ENCODE measurements at regions not wholly inside any gene's neighbourhood (a gene's known extent, or its start where the extent isn't known, plus 50 kb on each side); places are given as distances from the start of the nearest gene placed in this dataset.

GRCh38 chr2:144830543-144830942 lies 310.6 kb upstream of the ZEB2 start (continued):
- TF ChIP-seq REST (IDR thresholded peaks at IDR 0.05; ENCODE audit: unreplicated experiment) (no peak), JUNB (IDR thresholded peaks at IDR 0.05; ENCODE audit: unreplicated experiment) (no peak), EZH2phosphoT487 (IDR thresholded peaks at IDR 0.05; ENCODE audit: unreplicated experiment) (no peak)

GRCh38 chr2:144827404-144827803 lies 307.5 kb upstream of the ZEB2 start:
- Mint-ChIP-seq H3K36me3 (ENCODE audit: low read depth) (no peaks in the 10 kb centered on the region), H3K4me3 (no peak overlapping the region), H3K9me3 (no peaks in the 10 kb centered on the region), H3K27ac (no peak overlapping the region), H3K4me1 (no peaks in the 10 kb centered on the region), H3K27me3 (ENCODE audit: insufficient read depth, low read depth, poor library complexity) (no peaks in the 10 kb centered on the region)
- Histone ChIP-seq H3K4me2 (no peak overlapping the region), H4K20me1 (replicated peaks; ENCODE audit: insufficient read depth) (no peaks in the 10 kb centered on the region), H3K27ac (ENCODE audit: low read depth) (no peak overlapping the region), H3K9me2 (ENCODE audit: insufficient read depth) (no peaks in the 10 kb centered on the region), H3K4me3 (no peak overlapping the region), H3F3A (replicated peaks; ENCODE audit: low read depth) (no peaks in the 10 kb centered on the region), H3K27me3 (ENCODE audit: insufficient read depth) (no peaks in the 10 kb centered on the region), H3K79me2 (replicated peaks; ENCODE audit: insufficient read depth) (no peaks in the 10 kb centered on the region), H3K4me1 (ENCODE audit: insufficient read depth) (no peaks in the 10 kb centered on the region), H3K36me3 (ENCODE audit: insufficient read depth) (no peaks in the 10 kb centered on the region), H2AFZ (no peak overlapping the region)
- no peak for DNase-seq (ENCODE audit: low spot score)
- ATAC-seq = no peak
- no peak for TF ChIP-seq ZNF462 (CRISPR knock-in tag; IDR thresholded peaks at IDR 0.05)
- no peak for TF ChIP-seq ZNF114 (CRISPR knock-in tag; IDR thresholded peaks at IDR 0.05)
- no peak for TF ChIP-seq REST (IDR thresholded peaks at IDR 0.05; ENCODE audit: unreplicated experiment)
- TF ChIP-seq ETS1 (IDR thresholded peaks at IDR 0.05) = no peak
- no peak for TF ChIP-seq CREB1 (CRISPR knock-in tag; IDR thresholded peaks at IDR 0.05; ENCODE audit: low read depth)
- TF ChIP-seq CTCF (conservative IDR thresholded peaks at IDR 0.05; ENCODE audit: low read depth in 2 of 2) = no peak
- no peak for TF ChIP-seq ZNF331 (CRISPR knock-in tag; IDR thresholded peaks at IDR 0.05; ENCODE audit: low read depth)

All from GM23338 (cell line).